Epithelial cell of proximal tubule (primary cell): ENCODE measurements at regions not wholly inside any gene's neighbourhood (a gene's known extent, or its start where the extent isn't known, plus 50 kb on each side); places are given as distances from the start of the nearest gene placed in this dataset.

Experiments
- DNase-seq: peaks from one replicate; pipeline ENCODE4 v3.0.0-alpha.2; 2011; ENCODE audit warnings: low read depth
- H3K4me3 ChIP-seq: 2 replicates; pipeline ENCODE4 v1.5.1; 2011; ENCODE audit warnings: low read depth, mild to moderate bottlenecking, low read length
- CTCF ChIP-seq: conservative IDR thresholded peaks from 2 replicates; pipeline ENCODE4 v1.5.1; 2012; ENCODE audit warnings: low read depth, mild to moderate bottlenecking, low read length

GRCh38 chr12:30110498-30110897, 326.8 kb upstream of the TMTC1 start:
- no peak for TF ChIP-seq CTCF
- H3K4me3 ChIP-seq, result no peak overlapping the region
- no peak for DNase-seq

GRCh38 chr12:30108666-30109065, 324.9 kb upstream of the TMTC1 start:
- no peak overlapping the region for H3K4me3 ChIP-seq
- no peak for TF ChIP-seq CTCF
- DNase-seq, result no peak

- H3K4me3 ChIP-seq, result no peak overlapping the region
- DNase-seq, result no peak
- TF ChIP-seq CTCF, result no peak
These were observed 322.6 kb upstream of the TMTC1 start for GRCh38 chr12:30106204-30106965.

- TF ChIP-seq CTCF, result no peak
- DNase-seq, result no peak
- H3K4me3 ChIP-seq, result no peak overlapping the region
These were observed 321.8 kb upstream of the TMTC1 start for GRCh38 chr12:30105505-30105904.

GRCh38 chr12:30104971-30105370, 321.2 kb upstream of the TMTC1 start:
- no peak for DNase-seq

GRCh38 chr12:30100741-30101140, 317.0 kb upstream of the TMTC1 start:
- no peak overlapping the region for H3K4me3 ChIP-seq
- no peak for DNase-seq
- TF ChIP-seq CTCF, result no peak

More at GRCh38 chr12:30104971-30105370, 321.2 kb upstream of the TMTC1 start:
- TF ChIP-seq CTCF, result no peak
- H3K4me3 ChIP-seq, result no peak overlapping the region

- no peak overlapping the region for H3K4me3 ChIP-seq
- no peak for TF ChIP-seq CTCF
- no peak for DNase-seq
These were observed 314.9 kb upstream of the TMTC1 start for GRCh38 chr12:30098677-30099076.
